ENCODE measurements at regions not wholly inside any gene's neighbourhood (a gene's known extent, or its start where the extent isn't known, plus 50 kb on each side); places are given as distances from the start of the nearest gene placed in this dataset.
"Not testable (repeated sequence)": the region's sequence is repeated elsewhere in the genome, so short reads cannot be mapped to it uniquely, and the experiment has no call there.

DNA sequence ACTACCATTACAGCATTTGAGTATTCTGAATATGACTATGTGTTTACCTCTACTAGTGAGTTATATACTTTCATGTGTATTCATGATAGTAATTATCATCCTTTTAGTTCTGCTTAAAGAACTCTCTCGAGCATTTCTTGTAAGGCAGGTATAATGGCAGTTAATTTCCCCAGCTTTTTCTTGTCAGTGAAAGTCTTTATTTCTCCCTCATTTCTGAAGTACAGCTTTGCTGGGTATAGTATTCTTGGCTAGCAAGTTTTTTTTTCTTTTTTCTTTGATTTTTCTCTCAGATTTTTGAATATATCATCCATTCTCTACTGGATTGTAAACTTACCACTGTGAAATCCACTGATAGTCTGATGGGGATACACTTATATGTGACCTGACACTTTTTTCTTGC lies 165.9 kb upstream of the ARHGAP5 start:
- DNase-seq: no peak

DNA sequence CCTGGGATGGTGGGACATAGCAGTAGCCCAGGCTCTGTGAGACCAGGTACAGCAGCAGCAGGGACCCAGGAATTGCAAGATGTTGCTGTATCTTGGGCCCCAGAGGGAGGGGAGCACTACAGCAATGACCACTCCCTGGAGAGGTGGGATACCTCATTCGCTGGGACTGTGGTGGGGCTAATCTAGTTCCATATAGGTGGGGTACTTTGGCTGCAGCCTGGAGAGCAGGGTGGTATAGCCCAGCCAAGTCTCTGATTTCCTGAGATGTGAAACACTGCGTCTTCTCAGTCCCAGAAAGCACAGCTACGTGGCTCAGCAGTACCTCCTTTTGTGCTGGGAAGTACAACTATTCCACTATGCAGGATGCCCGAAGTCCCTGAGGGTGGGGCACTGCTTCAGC lies 163.7 kb upstream of the ARHGAP5 start:
- DNase-seq: no peak

DNA sequence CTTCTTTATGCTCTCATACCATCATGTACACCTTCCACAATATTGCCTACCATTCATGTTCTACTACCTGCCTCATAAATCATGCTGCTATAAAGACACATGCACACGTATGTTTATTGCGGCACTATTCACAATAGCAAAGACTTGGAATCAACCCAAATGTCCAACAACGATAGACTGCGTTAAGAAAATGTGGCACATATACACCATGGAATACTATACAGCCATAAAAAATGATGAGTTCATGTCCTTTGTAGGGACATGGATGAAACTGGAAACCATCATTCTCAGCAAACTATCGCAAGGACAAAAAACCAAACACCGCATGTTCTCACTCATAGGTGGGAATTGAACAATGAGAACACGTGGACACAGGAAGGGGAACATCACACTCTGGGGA lies 158.8 kb upstream of the ARHGAP5 start:
- DNase-seq: not testable (repeated sequence)

DNA sequence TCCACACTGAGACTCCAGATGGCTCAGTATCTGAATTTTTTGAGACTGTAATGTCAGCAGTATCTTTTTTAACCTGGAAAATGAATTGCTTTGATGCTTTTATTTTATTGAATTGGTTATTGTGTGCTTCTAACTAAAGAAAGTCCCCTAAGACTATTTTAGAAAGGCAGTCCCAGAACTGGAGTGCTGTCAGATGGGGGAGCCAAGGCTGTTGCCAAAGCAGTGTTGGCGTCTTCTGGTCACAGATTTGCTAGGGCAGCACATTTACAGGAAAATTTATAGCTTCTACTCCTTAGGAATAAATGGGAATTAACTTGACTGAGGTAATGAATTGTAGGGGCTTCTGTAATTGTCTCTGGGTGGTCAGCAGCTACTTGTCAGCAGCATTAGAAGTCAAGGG lies 157.1 kb upstream of the ARHGAP5 start:
- DNase-seq: no peak

DNA sequence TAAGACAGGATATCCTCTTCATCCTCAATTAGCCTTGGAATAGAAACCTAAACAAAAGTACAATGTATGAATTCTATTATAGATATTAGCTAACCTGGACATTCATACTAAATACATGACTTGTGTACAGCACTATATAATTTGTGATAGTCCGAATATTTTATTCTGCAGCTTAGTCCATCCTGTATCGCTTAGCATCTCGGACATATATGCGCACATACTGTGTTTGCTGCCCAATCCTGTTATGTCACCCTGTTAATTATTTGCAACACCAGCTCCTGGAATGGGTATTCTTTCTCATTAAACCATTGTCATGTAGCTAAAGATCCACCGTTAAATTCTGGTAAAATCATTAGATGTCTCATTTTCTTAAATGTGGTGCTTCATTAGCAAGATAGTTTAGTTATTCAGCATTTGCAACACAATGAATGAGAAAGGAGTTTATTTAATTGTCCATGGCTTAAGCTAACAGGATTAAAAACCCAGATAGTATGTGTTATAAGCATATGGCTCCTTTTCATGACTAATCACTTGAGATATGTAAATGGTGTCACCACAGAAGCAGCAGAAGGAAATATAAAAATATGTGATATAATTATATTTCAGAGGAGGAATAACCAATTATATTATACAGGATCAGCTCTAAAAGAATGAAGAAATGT lies 156.0 kb upstream of the ARHGAP5 start:
- DNase-seq: no peak

DNA sequence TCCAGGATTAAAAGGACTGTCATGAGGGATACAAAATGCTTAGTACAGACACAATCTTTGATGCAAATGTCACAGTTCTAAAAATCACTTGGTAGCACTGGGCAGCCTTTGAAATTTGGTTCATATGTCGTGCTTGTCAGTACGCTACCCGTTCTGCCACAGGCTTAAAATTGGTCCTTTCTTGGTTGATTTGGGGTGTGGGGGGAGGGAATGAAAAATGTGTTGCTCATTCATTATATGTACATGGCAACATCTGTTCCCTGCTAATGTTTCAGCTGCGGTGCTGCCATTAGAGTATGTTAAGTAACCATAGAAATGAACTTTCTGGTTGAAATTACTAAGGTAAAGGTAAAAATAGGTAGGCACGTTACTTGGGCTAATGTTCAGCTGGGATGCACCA lies 155.4 kb upstream of the ARHGAP5 start:
- no peak for DNase-seq

DNA sequence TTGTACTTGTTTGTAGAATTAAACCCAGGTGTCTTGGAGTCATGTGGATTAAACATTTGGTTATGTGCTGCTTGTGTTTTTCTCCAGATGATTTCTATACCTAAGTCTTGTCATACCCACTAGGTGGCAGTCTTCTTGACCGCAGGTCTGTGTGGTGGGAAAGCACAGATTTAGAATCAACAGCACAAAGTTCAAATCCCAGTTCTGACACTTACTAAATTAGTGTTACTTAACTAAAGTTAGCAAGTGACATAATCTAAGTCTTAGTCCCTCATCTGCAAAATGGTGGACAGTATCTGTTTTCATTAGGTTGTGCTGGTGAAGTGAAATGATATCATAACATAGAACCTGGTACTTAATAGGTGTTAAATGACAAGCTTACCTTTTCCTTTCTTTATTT lies 151.0 kb upstream of the ARHGAP5 start:
- DNase-seq: no peak

DNA sequence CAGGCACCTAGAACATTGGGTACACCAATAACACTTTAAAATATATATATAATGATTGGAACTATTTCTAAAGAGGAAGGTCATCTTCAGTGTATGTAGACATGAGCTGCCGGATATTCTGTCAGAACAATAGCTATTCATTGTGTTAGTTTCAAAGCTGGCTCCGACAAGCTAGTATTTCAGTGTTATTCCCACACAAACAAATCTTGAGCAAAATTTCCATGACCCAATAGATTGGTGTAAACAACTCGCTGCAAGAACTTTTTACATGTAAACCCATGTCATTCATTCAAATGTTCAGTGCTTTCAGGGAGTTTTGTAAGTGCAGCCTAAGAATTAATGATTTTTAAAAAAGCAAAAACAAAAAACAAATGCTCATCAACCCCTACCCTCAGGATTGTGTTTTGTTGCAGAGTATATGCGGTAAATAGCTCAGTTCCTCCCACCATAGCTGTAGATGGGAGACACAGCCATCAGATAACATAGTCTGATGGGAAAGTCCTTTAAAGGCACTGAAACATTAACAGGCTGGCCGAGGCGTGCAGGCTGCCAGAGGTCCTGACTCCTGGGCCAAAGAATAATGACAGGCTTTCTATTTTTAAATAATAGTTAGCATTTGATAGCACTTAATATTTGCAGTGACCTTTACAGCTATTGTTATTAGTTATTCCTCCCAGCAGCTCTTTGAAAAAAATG lies 150.3 kb upstream of the ARHGAP5 start:
- DNase-seq: no peak

DNA sequence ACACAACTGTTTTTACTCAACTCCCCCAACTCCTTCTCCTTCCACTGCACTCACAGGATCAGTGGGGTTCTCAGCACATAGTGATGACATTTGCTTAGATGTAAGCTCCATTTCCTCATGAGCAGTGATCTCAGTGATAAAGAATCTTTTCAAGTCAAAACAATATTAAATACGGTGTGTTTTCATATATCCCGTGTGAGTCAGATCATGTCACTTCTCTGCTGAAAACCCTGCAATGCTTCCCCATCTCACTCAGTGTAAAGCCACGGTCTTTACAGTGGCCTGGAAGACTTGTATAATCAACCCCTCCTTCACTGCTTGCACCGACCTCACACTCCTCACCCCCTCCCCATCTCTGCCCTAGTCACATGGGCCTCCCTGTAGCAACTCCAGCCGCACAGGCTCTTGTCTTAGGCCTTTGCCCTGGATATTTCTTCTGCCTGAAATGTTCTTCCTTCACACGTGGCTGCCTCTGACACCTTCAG lies 149.7 kb upstream of the ARHGAP5 start:
- DNase-seq: no peak

DNA sequence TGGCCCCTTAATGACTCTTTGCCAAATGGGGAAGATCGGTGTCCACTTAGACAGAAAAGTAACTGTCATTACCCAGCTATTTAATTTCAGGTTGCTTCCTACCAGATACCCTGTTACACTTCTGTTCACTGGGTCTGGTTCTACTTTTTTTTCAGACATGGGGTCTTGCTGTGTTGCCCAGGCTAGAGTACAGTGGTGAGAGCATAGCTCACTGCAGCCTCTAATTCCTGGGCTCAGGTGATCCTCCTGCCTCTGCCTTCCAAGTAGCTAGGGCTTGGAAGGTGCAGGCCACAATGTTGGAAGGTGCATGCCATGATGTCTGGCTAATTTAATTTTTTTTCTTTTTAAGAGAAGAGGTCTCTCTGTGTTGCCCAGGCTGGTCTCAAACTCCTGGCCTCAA lies 147.0 kb upstream of the ARHGAP5 start:
- no peak for DNase-seq

DNA sequence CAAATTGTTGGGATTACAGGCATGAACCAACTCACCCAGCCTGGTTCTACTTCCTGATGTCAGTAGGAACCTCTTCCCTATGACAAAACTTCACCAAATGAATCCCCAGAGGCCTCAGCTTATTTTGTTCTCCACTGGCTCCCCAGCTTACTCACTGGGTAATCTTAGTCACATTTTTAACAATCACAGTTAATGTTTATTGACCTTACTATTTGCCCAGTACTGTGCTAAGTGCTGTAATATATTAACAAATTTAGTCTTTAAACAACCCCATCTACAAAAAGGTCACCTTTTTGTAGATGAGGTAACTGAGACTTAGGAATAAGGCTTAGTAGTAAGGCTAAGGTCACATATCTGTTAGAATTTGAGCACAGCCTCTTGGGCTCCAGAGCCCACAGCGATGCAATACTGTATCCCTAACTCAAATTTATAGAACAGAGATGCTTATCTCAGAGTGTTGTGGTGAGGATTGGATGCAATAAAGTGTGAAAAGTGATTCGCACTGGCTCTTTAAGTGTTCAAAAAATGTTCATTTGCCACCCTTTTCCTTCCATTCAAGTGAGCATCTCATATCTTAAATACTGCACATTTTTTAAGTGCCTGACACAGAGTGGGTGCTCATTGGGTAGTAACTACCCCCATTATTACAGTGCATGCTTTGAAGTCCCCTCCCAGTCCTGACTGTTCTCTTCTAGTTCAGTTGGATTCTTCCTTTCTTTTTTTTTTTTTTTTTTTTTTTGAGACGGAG lies 146.4 kb upstream of the ARHGAP5 start:
- no peak for DNase-seq

DNA sequence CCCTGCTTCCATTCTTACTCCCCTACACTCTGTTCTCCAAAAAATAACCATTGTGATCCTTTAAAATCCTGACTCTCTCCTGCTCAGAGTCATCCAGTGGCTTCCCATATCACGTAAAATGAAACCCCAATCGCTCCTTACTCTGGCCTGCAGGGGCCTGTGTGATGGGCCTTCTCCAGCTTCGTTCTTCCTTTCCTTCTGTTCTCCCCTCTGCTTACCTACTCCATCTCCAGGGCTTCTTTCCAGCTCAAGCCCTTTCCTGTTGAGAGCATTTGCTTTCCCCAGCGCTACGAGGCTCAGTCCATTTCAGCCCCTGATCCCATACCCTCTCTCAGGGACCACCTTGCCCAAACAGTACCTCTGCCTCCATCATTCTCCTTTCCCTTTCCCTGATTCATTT lies 144.4 kb upstream of the ARHGAP5 start:
- DNase-seq: no peak

DNA sequence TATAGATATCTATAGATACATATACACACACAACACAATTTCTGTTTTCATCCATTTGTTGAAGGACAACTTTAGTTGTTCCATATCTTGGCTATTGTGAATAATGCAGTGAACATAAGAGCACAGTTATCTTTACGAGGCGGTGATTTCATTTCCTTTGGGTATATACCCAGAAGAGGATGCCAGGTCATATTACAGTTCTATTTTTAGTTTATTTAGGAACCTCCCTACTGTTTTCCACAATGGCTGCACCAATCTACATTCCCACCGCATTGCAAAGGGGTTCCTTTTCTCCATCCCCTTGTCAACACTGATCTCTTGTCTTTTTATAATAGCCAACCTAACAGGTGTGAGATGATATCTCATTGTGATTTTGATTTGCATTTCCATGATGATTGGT lies 143.4 kb upstream of the ARHGAP5 start:
- no peak for DNase-seq

DNA sequence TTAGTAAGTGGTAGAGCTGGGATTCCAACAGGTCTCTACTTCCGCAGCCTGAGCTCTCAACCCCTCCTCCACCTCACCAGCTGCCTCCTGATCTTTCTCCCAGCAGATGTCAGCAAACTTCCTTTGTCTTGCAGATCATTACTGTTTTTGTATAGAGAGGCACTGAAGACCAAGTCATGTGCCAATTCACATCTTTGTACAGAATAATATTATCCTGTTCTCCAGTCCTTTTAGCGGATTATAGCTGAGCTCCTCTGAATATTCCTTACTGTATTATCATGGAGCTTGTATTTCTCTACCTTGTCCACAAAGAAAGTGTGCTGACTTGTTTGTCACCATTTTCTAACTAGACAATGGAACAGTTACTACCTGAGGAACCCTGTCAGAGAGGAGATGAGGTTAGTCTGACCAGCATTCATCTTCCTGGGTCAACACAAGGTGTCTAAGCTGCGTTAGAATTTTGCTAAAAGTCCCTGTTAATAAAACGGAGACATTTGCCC lies 142.3 kb upstream of the ARHGAP5 start:
- no peak for DNase-seq

DNA sequence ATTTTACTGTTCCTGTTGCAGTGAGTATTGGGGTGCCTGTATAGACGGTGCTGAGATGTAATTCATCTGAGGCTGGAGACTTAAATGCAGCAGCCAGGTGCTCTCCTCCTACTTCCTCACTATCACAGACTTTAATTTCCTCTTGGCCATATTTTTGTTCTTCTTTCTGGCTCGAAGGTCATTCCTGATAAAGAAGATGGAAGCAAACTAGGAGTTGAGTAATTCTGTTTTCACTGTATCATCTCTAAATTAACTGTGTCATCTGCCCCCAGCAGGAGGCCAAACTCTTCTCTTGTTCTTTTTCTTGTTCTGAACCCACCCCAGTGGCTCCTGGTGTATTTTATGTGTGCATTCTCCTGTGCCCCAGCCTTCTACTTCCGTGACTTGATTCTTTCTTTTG lies 141.7 kb upstream of the ARHGAP5 start:
- DNase-seq: no peak

DNA sequence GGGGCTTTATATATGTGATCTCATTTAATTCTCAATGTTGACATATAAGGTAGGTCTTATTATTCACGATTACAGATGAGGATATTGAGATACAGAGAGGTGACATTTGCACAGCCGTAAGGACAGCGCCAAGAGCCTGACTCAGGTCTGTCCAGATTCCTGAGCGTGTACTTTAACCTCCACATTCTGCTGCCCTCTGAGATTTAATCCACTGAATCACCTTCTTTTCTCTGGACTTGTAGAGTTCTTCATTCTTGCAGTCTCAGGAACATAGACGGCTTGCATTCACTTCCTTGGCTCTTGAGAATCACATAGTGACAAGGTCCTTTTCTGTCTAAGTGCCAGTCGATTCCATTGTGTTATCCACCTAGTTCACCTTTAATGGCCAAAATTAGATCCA lies 141.0 kb upstream of the ARHGAP5 start:
- no peak for DNase-seq

DNA sequence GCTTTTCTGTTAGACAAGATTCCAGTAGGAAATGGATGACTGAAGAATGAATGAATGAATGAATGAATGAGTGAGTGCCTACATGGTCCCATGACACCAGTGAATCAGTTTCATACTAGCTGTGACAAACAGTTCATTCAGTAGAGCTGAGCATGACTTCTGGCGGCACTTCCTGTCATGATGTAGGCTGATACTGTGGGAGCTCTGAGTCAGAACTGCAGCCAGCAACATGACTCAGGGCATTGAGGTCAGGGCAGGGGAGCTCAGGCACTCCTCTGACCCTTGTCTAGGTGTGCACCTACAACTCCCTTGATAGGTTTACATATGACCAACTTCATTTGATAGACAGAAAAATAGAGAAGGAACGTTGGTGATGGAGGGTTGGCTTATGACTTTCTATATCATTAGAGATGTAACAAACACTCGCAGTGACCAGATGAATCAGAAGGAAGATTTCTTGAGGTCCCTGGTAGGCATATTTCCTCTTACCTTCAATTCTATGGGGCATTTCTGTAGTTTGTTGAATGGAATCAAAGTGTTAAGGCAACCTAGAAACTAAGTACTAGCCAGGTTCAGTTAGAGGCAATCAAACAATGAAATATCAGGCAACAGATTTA lies 139.3 kb upstream of the ARHGAP5 start:
- peak; percentile 5 for DNase-seq

DNA sequence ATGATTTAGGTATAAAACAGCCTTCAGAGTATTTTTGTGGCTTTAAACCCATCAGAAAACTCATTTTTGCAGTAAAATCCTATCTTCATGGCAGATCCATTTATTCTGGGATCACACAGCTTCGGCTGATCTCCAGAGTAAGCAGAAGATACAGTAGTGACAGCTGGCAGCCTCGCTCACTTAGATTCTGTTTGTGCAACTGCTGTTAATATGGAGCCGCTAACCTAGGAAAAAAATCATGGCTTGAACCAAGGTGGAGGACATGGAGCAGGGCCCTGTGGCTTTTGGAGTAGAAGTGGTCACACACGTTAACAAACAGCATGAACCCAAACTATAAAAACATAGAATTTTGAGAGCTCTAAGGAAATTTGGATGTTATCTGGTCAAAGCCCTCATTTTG lies 137.2 kb upstream of the ARHGAP5 start:
- DNase-seq: no peak

DNA sequence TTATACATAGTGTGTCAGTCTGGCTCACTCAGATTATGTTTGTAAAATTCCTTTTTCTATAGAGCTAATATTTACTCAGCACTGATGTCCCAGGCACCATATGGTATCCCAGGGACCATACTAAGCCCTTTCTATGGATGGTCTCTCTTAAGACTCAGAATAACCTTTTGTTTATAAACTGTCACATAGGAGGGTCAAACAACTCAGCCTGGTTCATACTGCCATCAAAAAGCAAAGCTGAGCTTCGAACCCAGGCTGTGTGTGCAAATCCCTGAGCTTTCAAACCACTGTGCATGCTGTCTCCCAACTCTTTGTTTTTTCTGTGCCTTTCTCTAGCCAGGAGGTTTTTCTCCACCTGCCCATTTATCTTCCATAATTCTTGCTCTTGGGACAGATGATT lies 135.6 kb upstream of the ARHGAP5 start:
- no peak for DNase-seq

DNA sequence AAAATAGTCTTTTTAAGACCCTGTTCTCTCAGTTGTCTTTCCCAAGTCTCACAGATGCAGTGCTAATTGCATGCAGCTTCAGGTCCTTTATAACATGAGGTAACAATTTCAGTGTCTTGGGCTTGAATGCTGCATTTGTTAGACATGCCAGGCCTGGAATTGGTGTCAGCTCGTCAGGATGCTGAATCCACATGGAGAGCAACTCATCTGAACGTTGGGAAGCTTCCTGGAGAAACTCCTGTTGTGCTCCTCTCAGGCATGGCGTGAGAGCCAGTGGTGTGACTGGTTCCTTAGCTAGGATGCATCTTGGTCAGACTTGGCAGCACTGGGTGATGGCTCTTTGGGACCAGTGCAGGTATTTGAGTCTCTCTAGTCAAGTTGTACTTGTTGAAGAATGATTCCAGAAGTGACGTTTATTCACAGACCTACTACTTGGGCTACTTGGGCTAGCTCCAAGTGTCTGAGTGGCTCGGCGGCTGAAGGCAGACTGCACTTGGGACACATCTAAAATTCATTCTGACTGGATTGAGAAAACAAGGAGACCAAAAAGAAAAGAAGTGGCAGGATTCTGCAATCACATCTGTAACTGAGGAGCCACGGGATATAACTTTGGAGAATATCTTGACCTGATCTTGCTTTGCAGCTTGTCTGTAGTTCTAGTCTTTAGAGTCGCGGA lies 134.8 kb upstream of the ARHGAP5 start:
- no peak for DNase-seq

DNA sequence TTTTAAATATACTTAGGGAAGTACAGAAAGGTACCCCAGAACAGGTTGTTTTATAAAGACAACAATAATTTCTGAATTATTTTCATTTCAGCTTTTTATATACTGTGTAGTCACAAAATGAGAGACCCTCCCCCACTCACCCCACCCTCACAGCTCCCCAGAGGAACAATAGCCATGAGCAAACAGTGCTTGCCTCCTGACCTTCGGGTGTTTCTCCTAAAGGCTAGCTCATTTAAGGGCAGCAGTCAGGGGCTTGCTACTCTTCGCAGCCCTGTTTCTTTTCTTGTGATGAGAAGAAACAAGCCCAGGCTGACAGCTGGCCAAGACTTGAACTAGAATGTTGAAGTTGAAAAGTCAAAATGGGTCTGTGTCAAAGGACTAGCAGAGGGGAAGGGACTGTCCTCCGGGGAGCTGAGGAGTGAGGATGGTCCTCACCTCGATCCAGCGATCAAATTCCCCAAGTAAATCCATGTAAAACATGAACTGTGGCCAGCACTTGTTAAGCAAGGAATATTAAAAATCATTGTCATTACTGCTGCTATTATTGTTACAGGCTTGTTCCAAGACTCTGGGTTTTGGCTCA lies 133.8 kb upstream of the ARHGAP5 start:
- DNase-seq: no peak

DNA sequence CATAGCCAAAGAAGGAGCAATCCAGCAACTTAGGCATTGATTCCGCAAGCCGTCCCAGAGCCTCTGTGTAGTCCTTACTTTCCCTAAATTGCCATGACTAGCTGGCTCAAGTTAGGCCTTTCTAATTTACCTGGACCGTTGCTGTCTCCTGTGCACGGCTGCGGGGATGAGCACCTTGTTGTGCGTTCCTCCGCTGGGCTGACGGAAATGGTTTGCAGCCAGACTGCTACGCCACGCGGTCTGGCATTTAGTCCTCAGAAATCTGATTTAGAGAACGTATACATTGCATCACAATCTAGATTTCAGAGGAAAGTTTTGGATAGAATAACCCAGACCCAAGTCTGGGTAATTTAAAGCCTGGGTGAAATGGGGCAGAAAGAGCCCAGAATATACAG lies 133.2 kb upstream of the ARHGAP5 start:
- DNase-seq: no peak

Data from GOT3 (cell line).